GM21447 (cell line): ENCODE measurements at regions not wholly inside any gene's neighbourhood (a gene's known extent, or its start where the extent isn't known, plus 50 kb on each side); places are given as distances from the start of the nearest gene placed in this dataset.

Experiments used
- ATAC-seq: cut with Tn5 transposase; IDR thresholded peaks from one replicate; pipeline ENCODE4 v1.9.1; 2021; ENCODE audit not compliant: unreplicated experiment

GRCh38 chr10:113410618-113411017 is 142.2 kb upstream of the HABP2 start:
- ATAC-seq = no peak

- no peak for ATAC-seq
Observed at GRCh38 chr10:113411456-113411855, 141.4 kb upstream of the HABP2 start.

- ATAC-seq = no peak
Observed at GRCh38 chr10:113412161-113412560, 140.7 kb upstream of the HABP2 start.

GRCh38 chr10:113414543-113414942 is 138.3 kb upstream of the HABP2 start:
- no peak for ATAC-seq

- no peak for ATAC-seq
Observed at GRCh38 chr10:113415246-113415645, 137.6 kb upstream of the HABP2 start.

GRCh38 chr10:113420057-113420732 is 132.7 kb upstream of the HABP2 start:
- no peak for ATAC-seq

- no peak for ATAC-seq
Observed at GRCh38 chr10:113420733-113421675, 131.8 kb upstream of the HABP2 start.

GRCh38 chr10:113422371-113422770 is 130.5 kb upstream of the HABP2 start:
- no peak for ATAC-seq

- ATAC-seq = no peak
Observed at GRCh38 chr10:113423981-113424721, 128.7 kb upstream of the HABP2 start.

GRCh38 chr10:113425008-113425407 is 127.8 kb upstream of the HABP2 start:
- ATAC-seq = no peak

- no peak for ATAC-seq
Observed at GRCh38 chr10:113425541-113425951, 127.3 kb upstream of the HABP2 start.

GRCh38 chr10:113426181-113426877 is 126.5 kb upstream of the HABP2 start:
- no peak for ATAC-seq

GRCh38 chr10:113427236-113427735 is 125.6 kb upstream of the HABP2 start:
- ATAC-seq = no peak

- ATAC-seq = no peak
Observed at GRCh38 chr10:113427811-113428558, 124.9 kb upstream of the HABP2 start.

- ATAC-seq = no peak
Observed at GRCh38 chr10:113430634-113431397, 122.0 kb upstream of the HABP2 start.

GRCh38 chr10:113431398-113432160 is 121.3 kb upstream of the HABP2 start:
- ATAC-seq = no peak

- no peak for ATAC-seq
Observed at GRCh38 chr10:113433711-113434110, 119.1 kb upstream of the HABP2 start.

- no peak for ATAC-seq
Observed at GRCh38 chr10:113434315-113434714, 118.5 kb upstream of the HABP2 start.
